ENCODE measurements at regions not wholly inside any gene's neighbourhood (a gene's known extent, or its start where the extent isn't known, plus 50 kb on each side); places are given as distances from the start of the nearest gene placed in this dataset.

GRCh38 chr6:25058441-25058840, 122.7 kb upstream of the RIPOR2 start:
- no CpG with 5 or more reads among the region's 5 CpGs for WGBS (ENCODE audit: extremely low coverage, insufficient coverage, low lambda C conversion rate)
- Histone ChIP-seq H3K4me1 (ENCODE audit: control insufficient read depth, low read depth, low read length) (no peaks in the 10 kb centered on the region), H3K9ac (ENCODE audit: low read length) (no peak overlapping the region)

GRCh38 chr6:25058941-25059340, 123.2 kb upstream of the RIPOR2 start:
- H3K4ac ChIP-seq (ENCODE audit: low read depth, low read length) = no peak overlapping the region

More at GRCh38 chr6:25058441-25058840, 122.7 kb upstream of the RIPOR2 start:
- Histone ChIP-seq H3K79me1 (ENCODE audit: low read length) (no peaks in the 10 kb centered on the region), H3K27ac (ENCODE audit: low read depth, low read length) (no peak overlapping the region), H3K4me3 (ENCODE audit: low read length) (no peak overlapping the region), H3K4me2 (ENCODE audit: low read length) (no peak overlapping the region), H2BK5ac (ENCODE audit: low read length) (no peak overlapping the region), H3K18ac (ENCODE audit: low read length) (no peak overlapping the region), H4K8ac (ENCODE audit: low read depth, low read length) (no peak overlapping the region), H3K36me3 (ENCODE audit: control insufficient read depth, insufficient read depth, low read length) (no peaks in the 10 kb centered on the region), H3K27me3 (ENCODE audit: insufficient read depth, low read length, poor library complexity) (no peaks in the 10 kb centered on the region), H3K56ac (ENCODE audit: low read length) (no peak overlapping the region), H4K5ac (ENCODE audit: low read length) (no peak overlapping the region), H2BK15ac (replicated peaks; ENCODE audit: low read depth) (no peak overlapping the region), H2AK5ac (ENCODE audit: low read length) (no peak overlapping the region), H3K79me2 (ENCODE audit: control insufficient read depth, insufficient read depth, low read length) (no peaks in the 10 kb centered on the region), H3K23ac (ENCODE audit: low read length) (no peak overlapping the region), H3K4ac (ENCODE audit: low read depth, low read length) (no peak overlapping the region), H2BK120ac (ENCODE audit: low read depth, low read length) (no peak overlapping the region)
- DNase-seq = no peak

GRCh38 chr6:25060522-25060921, 124.8 kb upstream of the RIPOR2 start:
- Histone ChIP-seq H4K8ac (ENCODE audit: low read depth, low read length) (no peak overlapping the region), H3K79me2 (ENCODE audit: control insufficient read depth, insufficient read depth, low read length) (no peaks in the 10 kb centered on the region), H3K4me3 (ENCODE audit: low read length) (no peak overlapping the region), H3K4me2 (ENCODE audit: low read length) (no peak overlapping the region), H3K23ac (ENCODE audit: low read length) (no peak overlapping the region), H3K4me1 (ENCODE audit: control insufficient read depth, low read depth, low read length) (no peaks in the 10 kb centered on the region), H2AK5ac (ENCODE audit: low read length) (no peak overlapping the region), H3K56ac (ENCODE audit: low read length) (no peak overlapping the region), H3K27me3 (ENCODE audit: insufficient read depth, low read length, poor library complexity) (no peaks in the 10 kb centered on the region), H2BK15ac (replicated peaks; ENCODE audit: low read depth) (no peak overlapping the region), H3K9ac (ENCODE audit: low read length) (no peak overlapping the region), H2BK120ac (ENCODE audit: low read depth, low read length) (no peak overlapping the region), H3K27ac (ENCODE audit: low read depth, low read length) (no peak overlapping the region), H3K18ac (ENCODE audit: low read length) (no peak overlapping the region), H3K4ac (ENCODE audit: low read depth, low read length) (no peak overlapping the region), H4K5ac (ENCODE audit: low read length) (no peak overlapping the region), H2BK5ac (ENCODE audit: low read length) (no peak overlapping the region), H3K79me1 (ENCODE audit: low read length) (no peaks in the 10 kb centered on the region), H3K36me3 (ENCODE audit: control insufficient read depth, insufficient read depth, low read length) (no peaks in the 10 kb centered on the region)
- no peak for DNase-seq
- no CpG with 5 or more reads among the region's 2 CpGs for WGBS (ENCODE audit: extremely low coverage, insufficient coverage, low lambda C conversion rate)

More at GRCh38 chr6:25058941-25059340, 123.2 kb upstream of the RIPOR2 start:
- DNase-seq = no peak
- no CpG with 5 or more reads among the region's 4 CpGs for WGBS (ENCODE audit: extremely low coverage, insufficient coverage, low lambda C conversion rate)
- Histone ChIP-seq H3K36me3 (ENCODE audit: control insufficient read depth, insufficient read depth, low read length) (no peaks in the 10 kb centered on the region), H3K56ac (ENCODE audit: low read length) (no peak overlapping the region), H3K4me2 (ENCODE audit: low read length) (no peak overlapping the region), H3K27ac (ENCODE audit: low read depth, low read length) (no peak overlapping the region), H2AK5ac (ENCODE audit: low read length) (no peak overlapping the region), H3K27me3 (ENCODE audit: insufficient read depth, low read length, poor library complexity) (no peaks in the 10 kb centered on the region), H3K79me2 (ENCODE audit: control insufficient read depth, insufficient read depth, low read length) (no peaks in the 10 kb centered on the region), H3K4me1 (ENCODE audit: control insufficient read depth, low read depth, low read length) (no peaks in the 10 kb centered on the region), H2BK5ac (ENCODE audit: low read length) (no peak overlapping the region), H4K8ac (ENCODE audit: low read depth, low read length) (no peak overlapping the region), H3K18ac (ENCODE audit: low read length) (no peak overlapping the region), H3K4me3 (ENCODE audit: low read length) (no peak overlapping the region), H3K23ac (ENCODE audit: low read length) (no peak overlapping the region), H3K79me1 (ENCODE audit: low read length) (no peaks in the 10 kb centered on the region), H2BK120ac (ENCODE audit: low read depth, low read length) (no peak overlapping the region), H2BK15ac (replicated peaks; ENCODE audit: low read depth) (no peak overlapping the region), H4K5ac (ENCODE audit: low read length) (no peak overlapping the region), H3K9ac (ENCODE audit: low read length) (no peak overlapping the region)

GRCh38 chr6:25061289-25061936, 125.7 kb upstream of the RIPOR2 start:
- no peak overlapping the region for H4K8ac ChIP-seq (ENCODE audit: low read depth, low read length)
- H3K27ac ChIP-seq (ENCODE audit: low read depth, low read length) = no peak overlapping the region
- H3K4me3 ChIP-seq (ENCODE audit: low read length) = no peak overlapping the region
- peak; percentile 14 for DNase-seq
- no peak overlapping the region for H3K18ac ChIP-seq (ENCODE audit: low read length)
- H2AK5ac ChIP-seq (ENCODE audit: low read length) = no peak overlapping the region
- no peak overlapping the region for H3K4me2 ChIP-seq (ENCODE audit: low read length)
- no peak overlapping the region for H3K4ac ChIP-seq (ENCODE audit: low read depth, low read length)
- H3K36me3 ChIP-seq (ENCODE audit: control insufficient read depth, insufficient read depth, low read length) = no peaks in the 10 kb centered on the region
- H3K56ac ChIP-seq (ENCODE audit: low read length) = no peak overlapping the region
- H2BK120ac ChIP-seq (ENCODE audit: low read depth, low read length) = no peak overlapping the region
- H3K79me2 ChIP-seq (ENCODE audit: control insufficient read depth, insufficient read depth, low read length) = no peaks in the 10 kb centered on the region
- WGBS (ENCODE audit: extremely low coverage, insufficient coverage, low lambda C conversion rate) = no CpG with 5 or more reads among the region's 6 CpGs
- no peaks in the 10 kb centered on the region for H3K4me1 ChIP-seq (ENCODE audit: control insufficient read depth, low read depth, low read length)
- H3K9ac ChIP-seq (ENCODE audit: low read length) = no peak overlapping the region
- no peaks in the 10 kb centered on the region for H3K27me3 ChIP-seq (ENCODE audit: insufficient read depth, low read length, poor library complexity)
- no peak overlapping the region for H3K23ac ChIP-seq (ENCODE audit: low read length)
- no peak overlapping the region for H2BK15ac ChIP-seq (replicated peaks; ENCODE audit: low read depth)
- H3K79me1 ChIP-seq (ENCODE audit: low read length) = no peaks in the 10 kb centered on the region
- no peak overlapping the region for H2BK5ac ChIP-seq (ENCODE audit: low read length)
- no peak overlapping the region for H4K5ac ChIP-seq (ENCODE audit: low read length)

GRCh38 chr6:25062070-25062811, 126.5 kb upstream of the RIPOR2 start:
- H4K5ac ChIP-seq (ENCODE audit: low read length) = no peak overlapping the region
- H3K18ac ChIP-seq (ENCODE audit: low read length) = no peak overlapping the region
- no peak overlapping the region for H3K23ac ChIP-seq (ENCODE audit: low read length)
- no peak overlapping the region for H3K4ac ChIP-seq (ENCODE audit: low read depth, low read length)
- no peak overlapping the region for H2BK5ac ChIP-seq (ENCODE audit: low read length)
- H3K27ac ChIP-seq (ENCODE audit: low read depth, low read length) = no peak overlapping the region
- H3K27me3 ChIP-seq (ENCODE audit: insufficient read depth, low read length, poor library complexity) = no peaks in the 10 kb centered on the region
- no peak overlapping the region for H3K56ac ChIP-seq (ENCODE audit: low read length)
- no peak overlapping the region for H3K9ac ChIP-seq (ENCODE audit: low read length)
- no peak overlapping the region for H2BK15ac ChIP-seq (replicated peaks; ENCODE audit: low read depth)
- H2AK5ac ChIP-seq (ENCODE audit: low read length) = no peak overlapping the region
- no peak overlapping the region for H3K4me2 ChIP-seq (ENCODE audit: low read length)
- H4K8ac ChIP-seq (ENCODE audit: low read depth, low read length) = no peak overlapping the region
- H3K4me3 ChIP-seq (ENCODE audit: low read length) = no peak overlapping the region
- H3K36me3 ChIP-seq (ENCODE audit: control insufficient read depth, insufficient read depth, low read length) = no peaks in the 10 kb centered on the region
- no peaks in the 10 kb centered on the region for H3K79me2 ChIP-seq (ENCODE audit: control insufficient read depth, insufficient read depth, low read length)
- H2BK120ac ChIP-seq (ENCODE audit: low read depth, low read length) = no peak overlapping the region
- H3K79me1 ChIP-seq (ENCODE audit: low read length) = no peaks in the 10 kb centered on the region
- H3K4me1 ChIP-seq (ENCODE audit: control insufficient read depth, low read depth, low read length) = no peaks in the 10 kb centered on the region
- no CpG with 5 or more reads among the region's 7 CpGs for WGBS (ENCODE audit: extremely low coverage, insufficient coverage, low lambda C conversion rate)
- DNase-seq = peak; percentile 59
